KOPT-K1 (cell line): ENCODE measurements at regions not wholly inside any gene's neighbourhood (a gene's known extent, or its start where the extent isn't known, plus 50 kb on each side); places are given as distances from the start of the nearest gene placed in this dataset.

Experiments used
- H3K27ac ChIP-seq: fragments of 200-600 bp; sonication (generic); 2 replicates; pipeline ENCODE4 v1.5.1; 2016; ENCODE audit warnings: antibody characterized with exemption, mild to moderate bottlenecking, low read depth, low read length; ENCODE audit not compliant: poor library complexity, severe bottlenecking
- H3K36me3 ChIP-seq: fragments of 200-600 bp; sonication (generic); 2 replicates; pipeline ENCODE4 v1.5.1; 2017; ENCODE audit warnings: antibody characterized with exemption, mild to moderate bottlenecking, low read length, moderate library complexity; ENCODE audit not compliant: insufficient read depth
- H3K9me3 ChIP-seq: fragments of 200-600 bp; sonication (generic); 2 replicates; pipeline ENCODE4 v1.5.1; 2017; ENCODE audit warnings: antibody characterized with exemption, low read length, mild to moderate bottlenecking; ENCODE audit not compliant: insufficient read depth, poor library complexity, severe bottlenecking

DNA sequence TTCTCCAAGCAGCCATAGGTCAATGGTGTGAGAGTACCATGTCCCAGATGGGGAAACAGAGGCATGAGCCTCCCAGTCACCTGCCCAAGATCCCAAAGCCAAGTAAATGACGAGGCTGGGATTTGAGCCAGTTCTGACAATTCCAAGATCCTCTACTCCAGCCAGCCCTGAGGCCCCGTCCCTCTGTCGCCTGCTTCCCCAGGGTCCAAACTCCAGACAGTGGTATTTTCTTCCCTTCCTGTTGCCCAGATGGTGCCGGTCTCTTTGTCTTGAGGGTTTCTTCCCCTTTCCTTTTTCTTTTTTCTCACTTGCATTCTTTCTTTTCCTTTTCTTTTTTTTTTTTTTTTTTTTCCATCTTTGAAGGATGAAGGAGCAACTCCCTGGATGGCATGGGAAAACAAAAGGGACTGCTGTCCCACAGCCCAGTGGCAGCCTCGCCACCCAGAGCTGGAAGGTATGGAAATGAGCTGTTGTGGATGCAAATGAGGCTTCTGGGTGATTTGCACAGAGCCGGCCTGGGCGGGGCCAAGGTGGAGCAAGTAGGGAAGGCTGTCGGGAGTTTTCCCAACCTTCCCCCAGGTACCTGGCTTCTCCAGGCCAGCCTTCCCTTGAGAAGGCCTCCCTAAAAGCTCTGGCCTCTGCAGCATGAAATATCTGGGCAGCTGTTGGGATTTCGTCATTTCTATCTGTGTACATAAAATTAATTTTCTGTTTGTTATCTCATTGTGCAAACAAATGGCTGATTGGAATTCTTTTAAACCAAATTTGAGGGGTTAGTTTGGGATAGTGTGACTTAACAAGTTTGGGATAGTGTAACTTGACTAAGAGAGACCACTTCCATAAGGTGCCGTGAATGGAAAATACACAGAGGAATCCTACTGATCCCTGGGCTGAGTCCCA is 146.8 kb downstream of the MN1 start:
- H3K36me3 ChIP-seq = no peaks in the 10 kb centered on the region
- peaks cover 7% of the 10 kb centered on the region for H3K9me3 ChIP-seq
- H3K27ac ChIP-seq = no peak overlapping the region

DNA sequence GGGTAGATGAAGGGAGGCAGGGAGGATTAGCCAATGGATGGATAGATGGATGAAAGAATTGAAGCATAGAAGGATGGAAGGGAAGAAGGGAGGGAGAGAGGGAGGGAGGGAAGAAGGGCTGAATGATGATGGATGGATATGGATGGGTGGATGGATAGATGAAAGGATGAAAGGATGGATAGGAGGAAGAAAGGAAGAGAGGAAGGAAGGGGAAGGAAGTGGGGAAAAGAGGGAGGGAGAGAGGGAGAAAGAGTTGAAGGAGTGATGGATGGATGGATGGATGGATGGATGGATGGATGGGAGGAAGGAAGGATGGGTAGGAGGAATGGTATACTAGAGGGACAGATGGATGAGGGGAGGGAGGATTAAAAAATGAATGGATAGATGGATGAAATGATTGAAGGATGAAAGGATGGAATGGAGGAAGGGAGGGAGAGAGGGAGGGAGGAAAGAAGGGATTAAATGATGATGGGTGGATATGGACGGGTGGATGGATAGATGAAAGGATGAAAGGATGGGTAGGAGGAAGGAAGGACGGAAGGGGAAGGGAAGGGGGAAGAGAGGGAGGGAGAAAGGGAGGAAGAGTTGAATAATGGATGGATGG is 145.9 kb downstream of the MN1 start:
- Histone ChIP-seq H3K27ac (no peak overlapping the region), H3K36me3 (no peaks in the 10 kb centered on the region), H3K9me3 (peaks cover 7% of the 10 kb centered on the region)

DNA sequence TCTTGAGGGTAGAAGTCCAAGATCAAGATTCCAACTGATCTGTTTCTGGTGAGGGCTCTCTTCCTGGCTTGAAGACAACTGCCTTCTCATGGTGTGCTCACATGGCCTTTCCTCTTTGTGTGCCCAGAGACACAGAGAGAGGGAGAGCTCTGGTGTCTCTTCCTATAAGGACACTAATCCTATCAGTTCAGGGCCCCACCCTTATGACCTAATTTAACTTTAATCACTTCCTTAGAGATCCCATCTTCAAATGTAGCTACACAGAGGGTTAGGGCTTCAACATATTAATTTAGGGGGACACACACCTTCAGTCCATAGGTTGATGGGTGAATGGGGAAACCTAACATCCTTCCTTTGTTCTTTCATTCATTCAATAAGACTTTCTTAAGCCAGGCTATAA is 144.6 kb downstream of the MN1 start:
- no peaks in the 10 kb centered on the region for H3K36me3 ChIP-seq
- H3K9me3 ChIP-seq = peaks cover 7% of the 10 kb centered on the region
- no peak overlapping the region for H3K27ac ChIP-seq

- no peaks in the 10 kb centered on the region for H3K36me3 ChIP-seq
- peaks cover 7% of the 10 kb centered on the region for H3K9me3 ChIP-seq
Observed at GRCh38 chr22:27660306-27660705, 141.2 kb downstream of the MN1 start.

GRCh38 chr22:27662359-27663301 is 138.9 kb downstream of the MN1 start:
- Histone ChIP-seq H3K9me3 (peaks cover 6% of the 10 kb centered on the region), H3K36me3 (no peaks in the 10 kb centered on the region), H3K27ac (no peak overlapping the region)

More at GRCh38 chr22:27660306-27660705, 141.2 kb downstream of the MN1 start:
- H3K27ac ChIP-seq = no peak overlapping the region

GRCh38 chr22:27663812-27664211 is 137.7 kb downstream of the MN1 start:
- no peak overlapping the region for H3K27ac ChIP-seq
- H3K36me3 ChIP-seq = no peaks in the 10 kb centered on the region
- H3K9me3 ChIP-seq = peaks cover 6% of the 10 kb centered on the region

- H3K9me3 ChIP-seq = peaks cover 6% of the 10 kb centered on the region
- no peaks in the 10 kb centered on the region for H3K36me3 ChIP-seq
- no peak overlapping the region for H3K27ac ChIP-seq
Observed at GRCh38 chr22:27666272-27666997, 135.1 kb downstream of the MN1 start.

DNA sequence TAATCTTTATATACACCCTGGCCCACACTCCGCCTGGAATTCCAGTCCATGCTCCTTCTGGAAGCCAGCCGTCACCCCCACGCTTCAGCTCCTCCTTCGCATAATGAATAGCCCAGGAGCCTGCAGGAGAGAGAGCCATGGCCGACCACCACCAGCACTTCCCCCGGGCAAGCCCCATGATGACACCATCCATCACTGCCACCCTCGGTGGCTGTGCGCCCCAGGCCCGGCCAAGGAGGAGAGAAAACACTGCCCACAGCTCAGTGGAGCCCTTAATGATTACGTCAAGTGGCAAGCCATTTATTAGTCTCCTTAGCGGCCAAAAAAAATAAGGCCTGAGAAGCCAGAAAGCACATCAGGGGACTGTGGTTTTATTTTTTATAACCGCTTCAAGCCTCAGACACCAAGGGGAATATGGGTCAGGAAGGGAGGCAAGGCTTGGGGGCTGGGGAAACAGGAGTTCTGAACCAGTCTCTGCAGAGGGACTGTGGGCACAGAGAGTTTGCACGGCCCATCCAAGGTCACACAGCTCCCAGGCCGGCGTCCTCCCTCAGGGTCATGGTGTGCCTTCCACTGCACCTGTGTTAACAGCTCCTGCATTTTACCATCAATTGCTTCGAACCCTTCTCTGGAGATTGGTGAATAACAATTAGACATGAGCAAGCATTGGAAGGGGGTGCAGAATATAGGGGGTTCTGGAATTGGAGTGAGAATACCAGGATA is 134.3 kb downstream of the MN1 start:
- Histone ChIP-seq H3K9me3 (peaks cover 6% of the 10 kb centered on the region), H3K27ac (no peak overlapping the region), H3K36me3 (no peaks in the 10 kb centered on the region)

GRCh38 chr22:27668828-27669797 is 132.4 kb downstream of the MN1 start:
- Histone ChIP-seq H3K27ac (no peak overlapping the region), H3K9me3 (peaks cover 6% of the 10 kb centered on the region), H3K36me3 (no peaks in the 10 kb centered on the region)

DNA sequence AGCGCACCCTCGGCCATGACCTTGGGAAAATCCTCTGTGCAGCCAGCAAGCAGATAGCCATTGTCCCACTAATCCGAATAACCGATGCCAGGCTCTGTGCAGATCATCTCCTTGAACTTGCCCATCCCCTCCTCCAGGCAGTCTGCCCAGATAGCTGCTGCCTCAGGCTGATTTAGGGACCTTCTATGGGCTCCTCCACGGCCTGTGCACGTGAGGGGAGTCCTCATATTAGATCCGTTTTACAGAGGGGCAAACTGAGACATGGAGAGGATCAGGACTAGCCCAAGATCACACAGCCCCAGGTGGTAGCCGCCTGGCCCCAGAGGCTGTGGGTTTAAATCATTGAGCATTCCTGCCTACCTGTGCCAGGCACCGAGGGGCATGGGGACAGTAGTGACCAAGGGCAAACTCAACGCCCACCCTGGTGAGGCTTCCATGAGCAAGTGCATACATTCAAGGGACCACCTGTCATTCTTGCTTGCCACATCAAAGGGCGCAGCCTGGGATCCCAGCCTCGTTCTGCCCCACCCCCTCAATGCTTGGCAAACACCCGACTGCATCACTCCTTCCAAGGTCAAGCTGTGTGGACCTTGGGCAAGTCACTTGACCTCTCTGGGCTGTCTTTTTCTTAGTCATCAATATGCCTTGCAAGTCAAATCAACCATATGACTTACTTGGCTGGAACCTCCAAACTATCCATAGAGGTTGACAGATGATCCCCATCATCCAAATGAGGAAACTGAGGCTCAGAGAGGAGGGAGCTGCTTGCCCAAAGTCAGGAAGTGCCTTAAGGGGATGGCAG is 131.6 kb downstream of the MN1 start:
- Histone ChIP-seq H3K9me3 (peaks cover 6% of the 10 kb centered on the region), H3K27ac (no peak overlapping the region), H3K36me3 (no peaks in the 10 kb centered on the region)

GRCh38 chr22:27670701-27671412 is 130.7 kb downstream of the MN1 start:
- peaks cover 6% of the 10 kb centered on the region for H3K9me3 ChIP-seq
- H3K27ac ChIP-seq = no peak overlapping the region
- no peaks in the 10 kb centered on the region for H3K36me3 ChIP-seq

DNA sequence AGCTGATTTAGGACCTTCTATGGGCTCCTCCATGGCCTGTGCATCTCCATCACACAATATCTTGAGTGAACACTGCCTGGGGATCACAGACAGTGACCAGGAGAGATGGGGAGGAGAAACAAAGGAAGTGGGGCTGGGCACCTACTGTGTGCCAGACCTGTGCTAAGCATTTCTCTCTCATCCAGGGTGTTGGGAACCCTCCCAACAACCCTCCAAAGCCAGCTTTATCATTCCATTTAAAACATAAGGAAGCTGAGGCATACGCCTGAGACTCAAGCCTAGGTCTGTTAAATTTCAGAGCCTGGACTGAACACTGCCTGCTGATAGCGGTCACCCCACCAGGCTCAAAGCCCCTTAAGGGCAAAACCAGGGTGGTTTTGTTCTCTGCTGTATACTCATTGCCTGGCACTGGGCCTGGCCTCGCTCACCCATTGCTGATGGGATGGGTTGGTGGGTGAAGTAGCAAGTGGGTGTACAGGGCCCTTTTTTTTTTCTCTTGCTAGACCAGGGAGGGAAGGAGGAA is 130.1 kb downstream of the MN1 start:
- Histone ChIP-seq H3K27ac (no peak overlapping the region), H3K36me3 (no peaks in the 10 kb centered on the region), H3K9me3 (peaks cover 2% of the 10 kb centered on the region)
